ENCODE measurements at regions not wholly inside any gene's neighbourhood (a gene's known extent, or its start where the extent isn't known, plus 50 kb on each side); places are given as distances from the start of the nearest gene placed in this dataset.

GRCh38 chr18:45326505-45326904 is 288.8 kb upstream of the SLC14A2 start:
- no peak for ATAC-seq
- no peak overlapping the region for H3K27ac ChIP-seq

GRCh38 chr18:45328296-45328695 is 287.0 kb upstream of the SLC14A2 start:
- Histone ChIP-seq H3K9me3 (no peaks in the 10 kb centered on the region), H3K4me1 (no peaks in the 10 kb centered on the region), H3K4me3 (no peak overlapping the region), H3K36me3 (no peaks in the 10 kb centered on the region), H3K27ac (peak overlapping the region in 1 of 2 donors; percentile 23), H3K27me3 (peaks cover 0 to 6% of the 10 kb centered on the region in 2 donors)
- ATAC-seq (no peak), DNase-seq (no peak)
- no peak for TF ChIP-seq CTCF (IDR thresholded peaks at IDR 0.05)
- intact Hi-C loops (cut with DNase I): no loop called here

More at GRCh38 chr18:45326505-45326904, 288.8 kb upstream of the SLC14A2 start:
- intact Hi-C loops (cut with DNase I): no loop called here
- H3K36me3 ChIP-seq: no peaks in the 10 kb centered on the region
- no peak for TF ChIP-seq CTCF (IDR thresholded peaks at IDR 0.05)
- no peaks in the 10 kb centered on the region for H3K4me1 ChIP-seq
- H3K9me3 ChIP-seq: no peaks in the 10 kb centered on the region
- DNase-seq: no peak
- peaks cover 0 to 6% of the 10 kb centered on the region in 2 donors for H3K27me3 ChIP-seq
- no peak overlapping the region for H3K4me3 ChIP-seq

- Histone ChIP-seq H3K36me3 (no peaks in the 10 kb centered on the region), H3K9me3 (no peaks in the 10 kb centered on the region), H3K4me1 (no peaks in the 10 kb centered on the region), H3K4me3 (no peak overlapping the region), H3K27me3 (peaks cover 0 to 6% of the 10 kb centered on the region in 2 donors), H3K27ac (peak overlapping the region in 1 of 2 donors; percentile 23)
- intact Hi-C loops (cut with DNase I): no loop called here
- TF ChIP-seq CTCF (IDR thresholded peaks at IDR 0.05): no peak
- no peak for ATAC-seq
- no peak for DNase-seq
These were observed 286.5 kb upstream of the SLC14A2 start for GRCh38 chr18:45328811-45329210.

DNA sequence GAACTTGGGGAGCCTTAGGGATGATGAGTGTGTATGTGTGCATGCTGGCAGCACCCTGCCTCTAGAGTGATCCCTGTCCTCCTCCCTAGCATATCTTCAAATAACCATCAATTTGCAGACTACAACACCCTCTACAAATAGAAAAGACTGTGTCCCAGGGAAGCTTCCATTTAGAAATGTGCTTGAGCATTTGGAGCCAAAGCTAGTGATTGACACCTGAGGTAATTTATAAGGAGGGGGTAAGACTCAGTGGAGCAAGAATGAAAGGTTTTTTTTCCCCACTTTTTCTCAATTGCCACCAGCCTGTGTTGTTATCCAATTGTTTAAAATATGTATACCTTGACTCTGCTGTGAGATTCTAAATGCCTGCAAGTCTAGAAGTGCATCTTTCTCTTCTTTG is 286.0 kb upstream of the SLC14A2 start:
- DNase-seq (no peak), ATAC-seq (no peak)
- no peak for TF ChIP-seq CTCF (IDR thresholded peaks at IDR 0.05)
- H3K27me3 ChIP-seq: peaks cover 0 to 6% of the 10 kb centered on the region in 2 donors
- intact Hi-C loops (cut with DNase I): no loop called here
- H3K36me3 ChIP-seq: no peaks in the 10 kb centered on the region
- H3K4me1 ChIP-seq: no peaks in the 10 kb centered on the region
- no peaks in the 10 kb centered on the region for H3K9me3 ChIP-seq
- H3K4me3 ChIP-seq: no peak overlapping the region
- H3K27ac ChIP-seq: no peak overlapping the region

GRCh38 chr18:45330170-45330594 is 285.1 kb upstream of the SLC14A2 start:
- no peaks in the 10 kb centered on the region for H3K4me1 ChIP-seq
- DNase-seq (no peak), ATAC-seq (peak; percentile 54)
- no peak for TF ChIP-seq CTCF (IDR thresholded peaks at IDR 0.05)
- no peaks in the 10 kb centered on the region for H3K36me3 ChIP-seq
- H3K27ac ChIP-seq: no peak overlapping the region
- peaks cover 0 to 2% of the 10 kb centered on the region in 2 donors for H3K27me3 ChIP-seq
- no peak overlapping the region for H3K4me3 ChIP-seq
- intact Hi-C loops (cut with DNase I): no loop called here
- H3K9me3 ChIP-seq: no peaks in the 10 kb centered on the region
